ENCODE measurements at regions not wholly inside any gene's neighbourhood (a gene's known extent, or its start where the extent isn't known, plus 50 kb on each side); places are given as distances from the start of the nearest gene placed in this dataset.

DNA sequence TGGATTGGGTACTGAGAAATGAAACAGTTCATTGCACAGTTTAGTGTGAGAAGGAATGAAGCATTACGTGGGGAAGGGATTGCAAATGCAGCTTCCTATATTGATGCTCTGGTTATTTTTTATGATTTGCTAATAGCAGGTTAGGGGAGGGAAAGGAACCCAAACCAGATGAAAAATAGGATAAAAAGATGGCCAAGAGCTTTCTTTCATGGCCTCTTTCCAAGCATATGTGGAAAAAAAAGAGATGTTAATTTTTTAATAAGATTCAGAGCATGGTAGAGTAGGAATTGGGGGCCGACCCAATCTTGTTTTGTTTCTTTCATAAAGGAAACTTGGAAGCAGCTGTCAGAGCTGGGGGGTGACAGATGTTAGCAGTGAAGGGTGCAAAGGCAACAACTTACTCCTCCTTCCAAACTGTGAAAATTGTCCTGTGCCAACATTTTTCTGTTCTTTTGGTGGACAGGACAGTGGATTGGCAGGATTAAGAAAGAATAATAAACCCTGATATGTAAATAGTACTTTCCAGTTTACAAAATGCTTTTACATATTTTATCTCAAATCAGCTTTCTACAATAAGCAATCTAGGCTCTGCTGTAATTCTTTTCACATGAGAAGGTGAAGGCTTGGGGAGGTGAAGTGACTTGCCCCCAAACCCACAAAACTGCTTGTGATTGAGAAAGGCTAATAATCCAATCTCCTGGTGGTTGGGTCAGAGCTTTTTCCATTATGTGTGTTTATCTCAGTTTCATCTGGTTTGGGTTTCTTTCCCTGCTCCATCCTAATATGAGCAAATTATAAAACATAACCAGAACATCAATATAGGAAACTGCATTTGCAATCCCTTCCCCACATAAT lies 270.1 kb downstream of the ETAA1 start:
- Histone ChIP-seq H3K4me3 (no peak overlapping the region), H3K36me3 (no peaks in the 10 kb centered on the region), H3K9me3 (no peaks in the 10 kb centered on the region), H3K4me1 (peaks cover 0 to 20% (median 16%) of the 10 kb centered on the region in 9 donors), H3K27me3 (no peaks in the 10 kb centered on the region), H3K27ac (peak overlapping the region in 5 of 10 donors; percentile 43 to 70 (median 61))
- intact Hi-C loops (cut with DNase I) = loop anchor here in 2 of 10 donors (10.0 kb wide), 1 partner anchor 178 kb away; no protein-coding TSS in a partner anchor
- TF ChIP-seq, protein P1, sequence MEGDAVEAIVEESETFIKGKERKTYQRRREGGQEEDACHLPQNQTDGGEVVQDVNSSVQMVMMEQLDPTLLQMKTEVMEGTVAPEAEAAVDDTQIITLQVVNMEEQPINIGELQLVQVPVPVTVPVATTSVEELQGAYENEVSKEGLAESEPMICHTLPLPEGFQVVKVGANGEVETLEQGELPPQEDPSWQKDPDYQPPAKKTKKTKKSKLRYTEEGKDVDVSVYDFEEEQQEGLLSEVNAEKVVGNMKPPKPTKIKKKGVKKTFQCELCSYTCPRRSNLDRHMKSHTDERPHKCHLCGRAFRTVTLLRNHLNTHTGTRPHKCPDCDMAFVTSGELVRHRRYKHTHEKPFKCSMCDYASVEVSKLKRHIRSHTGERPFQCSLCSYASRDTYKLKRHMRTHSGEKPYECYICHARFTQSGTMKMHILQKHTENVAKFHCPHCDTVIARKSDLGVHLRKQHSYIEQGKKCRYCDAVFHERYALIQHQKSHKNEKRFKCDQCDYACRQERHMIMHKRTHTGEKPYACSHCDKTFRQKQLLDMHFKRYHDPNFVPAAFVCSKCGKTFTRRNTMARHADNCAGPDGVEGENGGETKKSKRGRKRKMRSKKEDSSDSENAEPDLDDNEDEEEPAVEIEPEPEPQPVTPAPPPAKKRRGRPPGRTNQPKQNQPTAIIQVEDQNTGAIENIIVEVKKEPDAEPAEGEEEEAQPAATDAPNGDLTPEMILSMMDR (IDR thresholded peaks at IDR 0.05) = no peak
- DNase-seq (no peak), ATAC-seq (no peak)
- 64 to 70% methylated on average over 2 of the region's 2 CpGs for WGBS, 2 donors

DNA sequence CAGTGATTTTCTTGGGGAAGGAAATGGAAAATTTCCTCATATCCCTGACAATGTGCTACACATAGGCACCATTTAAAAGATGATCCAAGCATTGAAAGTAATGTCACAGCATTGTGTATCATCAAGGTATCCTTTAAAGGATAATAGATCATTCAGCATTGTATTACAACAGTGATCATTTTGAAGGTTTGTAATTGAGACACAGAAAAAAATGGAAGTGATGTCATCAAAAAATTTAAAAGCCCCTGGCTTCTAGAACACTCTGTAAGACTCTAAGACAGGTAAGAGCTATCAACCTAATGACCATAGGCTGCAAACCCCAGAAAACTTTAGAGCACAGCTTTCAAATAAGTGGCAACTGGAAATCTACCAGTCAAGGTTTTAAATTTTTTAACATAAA lies 271.4 kb downstream of the ETAA1 start:
- intact Hi-C loops (cut with DNase I) = loop anchor here in 2 of 10 donors (10.0 kb wide), 1 partner anchor 176 kb away; no protein-coding TSS in a partner anchor
- Histone ChIP-seq H3K4me3 (no peak overlapping the region), H3K27me3 (no peaks in the 10 kb centered on the region), H3K27ac (no peak overlapping the region), H3K36me3 (no peaks in the 10 kb centered on the region), H3K4me1 (peaks cover 0 to 20% (median 16%) of the 10 kb centered on the region in 9 donors), H3K9me3 (no peaks in the 10 kb centered on the region)
- DNase-seq = no peak
- TF ChIP-seq, protein P1 (IDR thresholded peaks at IDR 0.05) = no peak
- no peak for ATAC-seq

DNA sequence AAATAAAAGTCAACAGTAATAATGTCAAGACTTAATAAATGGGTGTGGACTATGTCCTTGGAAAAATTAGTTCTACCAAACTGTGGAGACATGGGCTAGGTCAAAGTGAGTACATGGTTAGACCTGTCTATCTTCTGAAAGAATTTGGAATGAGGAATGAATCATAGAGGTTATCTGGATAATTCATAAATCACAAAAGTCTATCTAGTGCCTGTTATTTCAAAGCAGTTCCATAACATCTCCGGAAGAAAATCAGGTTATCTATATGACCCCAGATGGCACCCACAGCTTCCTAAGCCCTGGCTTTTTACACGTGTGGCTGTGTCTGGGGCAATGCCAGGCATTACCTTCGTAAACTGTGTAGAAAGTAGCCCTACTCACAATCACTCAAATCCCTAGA lies 272.0 kb downstream of the ETAA1 start:
- H3K27ac ChIP-seq = no peak overlapping the region
- TF ChIP-seq, protein P1 (IDR thresholded peaks at IDR 0.05) = no peak
- H3K36me3 ChIP-seq = no peaks in the 10 kb centered on the region
- H3K27me3 ChIP-seq = no peaks in the 10 kb centered on the region
- peaks cover 0 to 20% (median 16%) of the 10 kb centered on the region in 9 donors for H3K4me1 ChIP-seq
- ATAC-seq = no peak
- H3K4me3 ChIP-seq = no peak overlapping the region
- H3K9me3 ChIP-seq = no peaks in the 10 kb centered on the region
- 52 to 56% methylated on average over 3 of the region's 3 CpGs for WGBS, 2 donors
- no peak for DNase-seq
- intact Hi-C loops (cut with DNase I) = loop anchor here in 2 of 10 donors (10.0 kb wide), 1 partner anchor 176 kb away; no protein-coding TSS in a partner anchor

DNA sequence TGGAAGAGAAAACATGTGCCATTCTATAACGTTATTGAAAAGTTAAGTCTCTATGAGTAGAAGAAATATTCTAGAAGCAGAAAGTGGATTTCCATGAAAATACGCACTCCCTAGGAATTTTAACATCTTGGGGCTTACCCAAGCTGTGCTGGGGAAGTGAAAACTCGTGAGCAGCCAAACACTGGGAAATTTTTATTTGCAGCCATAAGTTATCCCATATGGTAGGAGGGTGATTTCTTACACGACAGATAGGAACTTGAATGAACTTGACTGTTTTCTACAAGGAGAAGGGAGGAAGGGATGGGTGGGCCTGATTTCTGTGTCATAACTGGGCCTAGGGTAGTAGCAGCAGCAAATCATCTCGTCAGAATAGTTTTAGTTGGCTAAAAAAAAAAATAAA lies 272.6 kb downstream of the ETAA1 start:
- H3K4me1 ChIP-seq = peaks cover 0 to 20% (median 16%) of the 10 kb centered on the region in 9 donors
- H3K9me3 ChIP-seq = no peaks in the 10 kb centered on the region
- H3K27ac ChIP-seq = no peak overlapping the region
- no peaks in the 10 kb centered on the region for H3K27me3 ChIP-seq
- no peaks in the 10 kb centered on the region for H3K36me3 ChIP-seq
- WGBS, 2 donors = 55 to 56% methylated on average over 5 of the region's 5 CpGs
- intact Hi-C loops (cut with DNase I) = loop anchor here in 3 of 10 donors (10.0 kb wide), 2 partner anchors 165 to 175 kb away; no protein-coding TSS in a partner anchor
- TF ChIP-seq, protein P1 (IDR thresholded peaks at IDR 0.05) = no peak
- no peak overlapping the region for H3K4me3 ChIP-seq
- ATAC-seq = no peak
- no peak for DNase-seq

Measured in heart right ventricle (tissue), 16 donors.